ENCODE measurements at regions not wholly inside any gene's neighbourhood (a gene's known extent, or its start where the extent isn't known, plus 50 kb on each side); places are given as distances from the start of the nearest gene placed in this dataset.

DNA sequence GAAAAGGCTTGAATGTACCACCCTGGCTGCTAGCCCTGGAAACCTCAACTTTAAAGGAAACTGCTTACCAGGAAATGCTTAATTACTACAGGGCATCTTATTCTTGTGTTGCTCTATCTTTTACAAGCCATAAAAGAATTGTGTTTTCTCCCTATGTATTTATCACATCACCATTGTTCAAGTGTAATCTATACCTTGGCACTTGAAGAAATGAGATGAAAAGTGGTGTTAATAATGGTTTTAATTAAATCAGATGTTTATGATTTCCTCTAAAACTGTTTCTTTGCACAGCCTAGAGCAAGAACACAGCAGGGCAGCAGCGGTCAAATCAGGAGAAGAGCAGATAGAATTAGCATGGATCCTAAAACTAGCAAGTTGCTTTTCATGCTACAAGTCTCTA is 131.8 kb upstream of the RGMB start:
- DNase-seq (ENCODE audit: low spot score), result no peak
- Mint-ChIP-seq H3K36me3 (ENCODE audit: low read depth) (no peaks in the 10 kb centered on the region), H3K4me1 (ENCODE audit: low read depth) (peaks cover 16% of the 10 kb centered on the region), H3K27me3 (ENCODE audit: low read depth) (no peaks in the 10 kb centered on the region), H3K27ac (ENCODE audit: unreplicated experiment) (no peak overlapping the region), H3K4me3 (ENCODE audit: unreplicated experiment) (no peak overlapping the region), H3K9me3 (ENCODE audit: low read depth) (peaks cover 4% of the 10 kb centered on the region)
- TF ChIP-seq, protein P1, sequence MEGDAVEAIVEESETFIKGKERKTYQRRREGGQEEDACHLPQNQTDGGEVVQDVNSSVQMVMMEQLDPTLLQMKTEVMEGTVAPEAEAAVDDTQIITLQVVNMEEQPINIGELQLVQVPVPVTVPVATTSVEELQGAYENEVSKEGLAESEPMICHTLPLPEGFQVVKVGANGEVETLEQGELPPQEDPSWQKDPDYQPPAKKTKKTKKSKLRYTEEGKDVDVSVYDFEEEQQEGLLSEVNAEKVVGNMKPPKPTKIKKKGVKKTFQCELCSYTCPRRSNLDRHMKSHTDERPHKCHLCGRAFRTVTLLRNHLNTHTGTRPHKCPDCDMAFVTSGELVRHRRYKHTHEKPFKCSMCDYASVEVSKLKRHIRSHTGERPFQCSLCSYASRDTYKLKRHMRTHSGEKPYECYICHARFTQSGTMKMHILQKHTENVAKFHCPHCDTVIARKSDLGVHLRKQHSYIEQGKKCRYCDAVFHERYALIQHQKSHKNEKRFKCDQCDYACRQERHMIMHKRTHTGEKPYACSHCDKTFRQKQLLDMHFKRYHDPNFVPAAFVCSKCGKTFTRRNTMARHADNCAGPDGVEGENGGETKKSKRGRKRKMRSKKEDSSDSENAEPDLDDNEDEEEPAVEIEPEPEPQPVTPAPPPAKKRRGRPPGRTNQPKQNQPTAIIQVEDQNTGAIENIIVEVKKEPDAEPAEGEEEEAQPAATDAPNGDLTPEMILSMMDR (IDR thresholded peaks at IDR 0.05), result no peak

DNA sequence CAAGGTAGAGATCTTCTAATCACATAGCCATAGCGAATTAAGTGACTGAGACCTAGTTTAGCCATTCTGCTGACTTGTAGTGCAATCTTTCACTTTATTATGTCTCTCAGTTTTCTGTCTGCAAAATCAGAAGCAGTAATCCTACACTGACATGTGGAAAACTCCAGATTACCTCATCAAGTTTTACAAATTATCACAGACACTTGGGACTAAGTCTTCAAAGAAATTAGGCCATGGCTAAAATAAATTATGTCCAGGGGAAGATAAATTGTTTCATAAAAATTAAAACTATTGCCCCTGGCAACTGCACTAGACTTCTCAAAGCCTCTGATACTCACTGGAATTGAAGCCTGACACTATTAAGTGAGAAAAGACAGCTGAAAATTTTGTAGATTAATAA is 129.9 kb upstream of the RGMB start:
- H3K9me3 Mint-ChIP-seq (ENCODE audit: low read depth), result peaks cover 4% of the 10 kb centered on the region
- H3K4me3 Mint-ChIP-seq (ENCODE audit: unreplicated experiment), result no peak overlapping the region
- TF ChIP-seq, protein P1 (IDR thresholded peaks at IDR 0.05), result no peak
- H3K27me3 Mint-ChIP-seq (ENCODE audit: low read depth), result no peaks in the 10 kb centered on the region
- H3K36me3 Mint-ChIP-seq (ENCODE audit: low read depth), result no peaks in the 10 kb centered on the region
- DNase-seq (ENCODE audit: low spot score), result no peak
- peaks cover 4% of the 10 kb centered on the region for H3K4me1 Mint-ChIP-seq (ENCODE audit: low read depth)
- no peak overlapping the region for H3K27ac Mint-ChIP-seq (ENCODE audit: unreplicated experiment)

DNA sequence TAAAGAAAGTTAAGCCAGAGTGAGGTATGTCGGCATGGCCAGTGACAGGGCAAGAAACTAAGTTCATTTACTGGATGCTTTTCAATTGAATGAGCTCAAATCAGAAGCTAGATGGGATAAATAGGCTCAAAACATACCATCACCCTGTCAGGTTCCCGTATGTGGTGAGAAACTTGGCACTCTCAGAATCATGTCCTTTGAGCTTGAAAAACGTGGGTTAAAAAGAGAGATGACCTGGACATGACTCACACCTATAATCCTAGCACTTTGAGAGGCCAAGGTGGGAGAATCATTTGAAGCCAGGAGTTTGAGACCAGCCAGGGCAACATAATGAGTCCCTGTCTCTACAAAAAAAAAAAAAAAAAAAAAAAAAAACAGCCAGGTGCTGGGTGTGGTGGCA is 121.7 kb upstream of the RGMB start:
- no peak overlapping the region for H3K4me3 Mint-ChIP-seq (ENCODE audit: unreplicated experiment)
- no peak overlapping the region for H3K27ac Mint-ChIP-seq (ENCODE audit: unreplicated experiment)
- H3K4me1 Mint-ChIP-seq (ENCODE audit: low read depth), result peaks cover 7% of the 10 kb centered on the region
- H3K36me3 Mint-ChIP-seq (ENCODE audit: low read depth), result peaks cover 2% of the 10 kb centered on the region
- no peak for DNase-seq (ENCODE audit: low spot score)
- no peaks in the 10 kb centered on the region for H3K9me3 Mint-ChIP-seq (ENCODE audit: low read depth)
- TF ChIP-seq, protein P1 (IDR thresholded peaks at IDR 0.05), result no peak
- H3K27me3 Mint-ChIP-seq (ENCODE audit: low read depth), result no peaks in the 10 kb centered on the region

DNA sequence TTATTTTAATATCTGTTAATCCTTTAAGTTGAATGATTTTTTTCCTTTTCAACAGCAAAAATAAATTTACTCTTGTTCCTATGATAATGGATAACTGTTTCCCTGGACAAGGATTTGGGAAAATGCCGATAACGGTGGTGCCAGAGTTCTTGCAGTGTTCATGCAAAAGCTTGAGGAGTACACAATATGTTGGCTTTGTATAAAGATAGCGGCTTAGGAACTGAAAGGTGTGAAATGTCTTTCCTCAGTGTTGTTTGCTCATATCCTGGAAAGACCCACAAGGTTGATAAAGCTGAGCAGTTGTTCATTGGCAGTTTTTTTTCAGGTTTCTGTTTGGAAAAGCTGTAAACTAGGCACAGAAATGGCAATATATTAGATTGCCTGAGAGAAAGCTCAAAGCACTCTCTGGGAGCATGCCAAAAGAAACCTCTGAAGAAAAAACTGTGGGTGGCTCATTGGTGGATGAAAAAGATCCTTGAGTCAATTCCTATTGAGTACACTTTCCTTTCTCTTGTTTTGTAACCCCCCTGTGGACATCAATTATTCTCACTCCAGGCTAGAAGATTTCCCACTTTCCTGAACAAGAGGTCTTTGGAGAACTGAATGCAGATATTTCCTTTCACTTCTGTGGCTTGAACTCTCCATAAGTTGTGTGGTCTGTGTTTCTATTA is 117.2 kb upstream of the RGMB start:
- TF ChIP-seq, protein P1 (IDR thresholded peaks at IDR 0.05), result no peak
- Mint-ChIP-seq H3K36me3 (ENCODE audit: low read depth) (peaks cover 2% of the 10 kb centered on the region), H3K9me3 (ENCODE audit: low read depth) (no peaks in the 10 kb centered on the region), H3K4me3 (ENCODE audit: unreplicated experiment) (no peak overlapping the region), H3K27me3 (ENCODE audit: low read depth) (no peaks in the 10 kb centered on the region), H3K4me1 (ENCODE audit: low read depth) (peaks cover 10% of the 10 kb centered on the region), H3K27ac (ENCODE audit: unreplicated experiment) (no peak overlapping the region)
- no peak for DNase-seq (ENCODE audit: low spot score)

DNA sequence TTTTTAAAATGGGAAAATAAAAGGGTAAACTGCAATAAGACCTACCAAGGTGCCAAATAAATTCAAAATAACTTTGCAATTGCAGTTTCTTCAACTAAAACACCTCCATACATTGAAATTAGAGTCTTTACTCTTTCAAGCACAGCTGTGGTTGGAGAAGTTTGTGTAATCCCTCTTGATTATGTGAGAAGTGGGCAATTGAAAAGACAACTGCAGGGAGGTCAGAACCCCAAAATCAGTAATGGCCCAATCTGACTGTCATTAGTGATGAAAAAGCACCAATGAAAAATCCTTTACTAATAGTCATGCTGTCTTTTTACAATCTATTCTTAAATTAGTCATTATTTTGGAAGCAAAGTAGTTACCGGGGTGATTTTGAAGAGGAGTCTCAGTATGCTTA is 116.7 kb upstream of the RGMB start:
- Mint-ChIP-seq H3K9me3 (ENCODE audit: low read depth) (no peaks in the 10 kb centered on the region), H3K27ac (ENCODE audit: unreplicated experiment) (no peak overlapping the region), H3K36me3 (ENCODE audit: low read depth) (peaks cover 2% of the 10 kb centered on the region), H3K27me3 (ENCODE audit: low read depth) (no peaks in the 10 kb centered on the region), H3K4me3 (ENCODE audit: unreplicated experiment) (no peak overlapping the region), H3K4me1 (ENCODE audit: low read depth) (peaks cover 10% of the 10 kb centered on the region)
- DNase-seq (ENCODE audit: low spot score), result no peak
- TF ChIP-seq, protein P1 (IDR thresholded peaks at IDR 0.05), result no peak

Measured in chondrocyte (in vitro differentiated cells).